GM04504 (cell line): ENCODE measurements at regions not wholly inside any gene's neighbourhood (a gene's known extent, or its start where the extent isn't known, plus 50 kb on each side); places are given as distances from the start of the nearest gene placed in this dataset.

Experiments used
- DNase-seq: peaks from one replicate; pipeline ENCODE4 v3.0.0-alpha.2; 2012; ENCODE audit warnings: low read depth

- DNase-seq, result no peak
Measured at GRCh38 chr2:67974559-67975430, 88.0 kb downstream of the C1D start.

- no peak for DNase-seq
Measured at GRCh38 chr2:67977464-67977863, 85.3 kb downstream of the C1D start.

- no peak for DNase-seq
Measured at GRCh38 chr2:67982956-67983355, 79.8 kb downstream of the C1D start.

- no peak for DNase-seq
Measured at GRCh38 chr2:67984600-67984999, 78.2 kb downstream of the C1D start.

GRCh38 chr2:67985586-67985985 lies 77.2 kb downstream of the C1D start:
- DNase-seq, result no peak

GRCh38 chr2:67986258-67986657 lies 76.5 kb downstream of the C1D start:
- DNase-seq, result no peak
